Endodermal cell (in vitro differentiated cells): ENCODE measurements at regions not wholly inside any gene's neighbourhood (a gene's known extent, or its start where the extent isn't known, plus 50 kb on each side); places are given as distances from the start of the nearest gene placed in this dataset.
A peak's percentile ranks its signal among the peaks of the same experiment; 100 is the strongest.

Experiments used
- DNase-seq: peaks from one replicate; pipeline ENCODE4 v3.0.0-alpha.2; 2017
- H3K27ac ChIP-seq: 2 replicates; pipeline ENCODE4 v1.5.1; 2013; ENCODE audit warnings: mild to moderate bottlenecking, low read depth, low read length, moderate library complexity
- H3K27me3 ChIP-seq: 2 replicates; pipeline ENCODE4 v1.6.1; 2013; ENCODE audit warnings: mild to moderate bottlenecking, low read length, moderate library complexity; ENCODE audit not compliant: insufficient read depth, control insufficient read depth, poor library complexity, severe bottlenecking
- H3K36me3 ChIP-seq: 2 replicates; pipeline ENCODE4 v1.7.0; 2013; ENCODE audit warnings: mild to moderate bottlenecking, low read length, moderate library complexity; ENCODE audit not compliant: control insufficient read depth, insufficient read depth
- H3K4me1 ChIP-seq: one replicate; pipeline ENCODE4 v1.7.0; 2013; ENCODE audit warnings: low read length; ENCODE audit not compliant: control insufficient read depth, insufficient read depth
- H3K4me3 ChIP-seq: 2 replicates; pipeline ENCODE4 v1.5.1; 2013; ENCODE audit warnings: mild to moderate bottlenecking, low read length, moderate library complexity
- H3K9ac ChIP-seq: 2 replicates; pipeline ENCODE4 v1.6.1; 2013; ENCODE audit warnings: mild to moderate bottlenecking, low read length, moderate library complexity; ENCODE audit not compliant: poor library complexity, severe bottlenecking; ENCODE audit errors: extremely low read depth
- H3K9me3 ChIP-seq: 2 replicates; pipeline ENCODE4 v1.6.1; 2013; ENCODE audit warnings: mild to moderate bottlenecking, low read length, moderate library complexity; ENCODE audit not compliant: control insufficient read depth
- H3K27ac Mint-ChIP-seq: 2 replicates; pipeline ENCODE4 v1.8.0; 2020; ENCODE audit warnings: mixed read lengths
- H3K27me3 Mint-ChIP-seq: 2 replicates; pipeline ENCODE4 v1.8.0; 2021; ENCODE audit warnings: mild to moderate bottlenecking, mixed read lengths; ENCODE audit not compliant: insufficient read depth
- H3K36me3 Mint-ChIP-seq: 2 replicates; pipeline ENCODE4 v1.8.0; 2020; ENCODE audit warnings: low read depth, mixed read lengths
- H3K4me1 Mint-ChIP-seq: 2 replicates; pipeline ENCODE4 v1.8.0; 2020; ENCODE audit warnings: mixed read lengths
- H3K4me3 Mint-ChIP-seq: 2 replicates; pipeline ENCODE4 v1.8.0; 2020; ENCODE audit warnings: mild to moderate bottlenecking, moderate library complexity, mixed read lengths
- H3K9me3 Mint-ChIP-seq: 2 replicates; pipeline ENCODE4 v1.8.0; 2020; ENCODE audit warnings: mild to moderate bottlenecking, mixed read lengths
- WGBS, 2 experiments: methylation state at CpG; one replicate each; pipeline versions ENCODE4 v1.1.5 to v1.1.7; 2013; ENCODE audit warnings: missing lambda C conversion rate in 2 of 2, mixed read lengths in 1 of 2; ENCODE audit not compliant: insufficient coverage in 1 of 2, insufficient read length in 1 of 2; 5-methylcytosine and 5-hydroxymethylcytosine counted together
- TF ChIP-seq, protein P1 (sequence below): fragments of 200-600 bp; sonication (generic); conservative IDR thresholded peaks from 2 replicates; pipeline ENCODE4 v1.5.0; 2021; ENCODE audit warnings: antibody characterized with exemption, mild to moderate bottlenecking

DNA sequence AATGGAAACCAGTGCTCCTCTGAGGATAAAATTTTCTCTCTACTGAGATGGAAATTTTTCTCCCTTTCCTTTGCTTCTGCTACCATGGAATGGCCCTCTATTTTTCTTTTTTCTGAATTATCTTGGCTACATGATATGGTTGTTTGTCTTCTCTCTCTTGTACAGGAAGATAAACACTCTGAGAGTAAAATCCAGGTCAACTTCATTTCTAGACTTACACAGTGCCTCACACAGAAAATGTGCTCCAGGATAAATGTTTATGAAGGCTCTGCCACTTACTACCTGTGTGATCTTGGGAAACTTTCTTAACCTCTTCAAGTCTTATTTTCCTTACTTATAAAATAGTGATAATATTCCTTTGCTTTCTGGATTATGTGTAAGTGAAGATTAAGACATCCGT lies 153.9 kb downstream of the PRELID2 start:
- H3K9me3 ChIP-seq: no peaks in the 10 kb centered on the region
- H3K27ac ChIP-seq: no peak overlapping the region
- no peak overlapping the region for H3K9ac ChIP-seq
- no peaks in the 10 kb centered on the region for H3K36me3 ChIP-seq
- Mint-ChIP-seq H3K27me3 (no peaks in the 10 kb centered on the region), H3K4me3 (no peak overlapping the region), H3K36me3 (no peaks in the 10 kb centered on the region), H3K27ac (no peak overlapping the region), H3K4me1 (no peaks in the 10 kb centered on the region), H3K9me3 (no peaks in the 10 kb centered on the region)
- H3K27me3 ChIP-seq: no peaks in the 10 kb centered on the region
- DNase-seq: no peak
- WGBS, 2 experiments: 100% methylated on average over 1 of the region's 1 CpG; no CpG with 5 or more reads in 1 of the 2 experiments
- no peaks in the 10 kb centered on the region for H3K4me1 ChIP-seq
- TF ChIP-seq, protein P1, sequence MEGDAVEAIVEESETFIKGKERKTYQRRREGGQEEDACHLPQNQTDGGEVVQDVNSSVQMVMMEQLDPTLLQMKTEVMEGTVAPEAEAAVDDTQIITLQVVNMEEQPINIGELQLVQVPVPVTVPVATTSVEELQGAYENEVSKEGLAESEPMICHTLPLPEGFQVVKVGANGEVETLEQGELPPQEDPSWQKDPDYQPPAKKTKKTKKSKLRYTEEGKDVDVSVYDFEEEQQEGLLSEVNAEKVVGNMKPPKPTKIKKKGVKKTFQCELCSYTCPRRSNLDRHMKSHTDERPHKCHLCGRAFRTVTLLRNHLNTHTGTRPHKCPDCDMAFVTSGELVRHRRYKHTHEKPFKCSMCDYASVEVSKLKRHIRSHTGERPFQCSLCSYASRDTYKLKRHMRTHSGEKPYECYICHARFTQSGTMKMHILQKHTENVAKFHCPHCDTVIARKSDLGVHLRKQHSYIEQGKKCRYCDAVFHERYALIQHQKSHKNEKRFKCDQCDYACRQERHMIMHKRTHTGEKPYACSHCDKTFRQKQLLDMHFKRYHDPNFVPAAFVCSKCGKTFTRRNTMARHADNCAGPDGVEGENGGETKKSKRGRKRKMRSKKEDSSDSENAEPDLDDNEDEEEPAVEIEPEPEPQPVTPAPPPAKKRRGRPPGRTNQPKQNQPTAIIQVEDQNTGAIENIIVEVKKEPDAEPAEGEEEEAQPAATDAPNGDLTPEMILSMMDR: no peak
- no peak overlapping the region for H3K4me3 ChIP-seq

DNA sequence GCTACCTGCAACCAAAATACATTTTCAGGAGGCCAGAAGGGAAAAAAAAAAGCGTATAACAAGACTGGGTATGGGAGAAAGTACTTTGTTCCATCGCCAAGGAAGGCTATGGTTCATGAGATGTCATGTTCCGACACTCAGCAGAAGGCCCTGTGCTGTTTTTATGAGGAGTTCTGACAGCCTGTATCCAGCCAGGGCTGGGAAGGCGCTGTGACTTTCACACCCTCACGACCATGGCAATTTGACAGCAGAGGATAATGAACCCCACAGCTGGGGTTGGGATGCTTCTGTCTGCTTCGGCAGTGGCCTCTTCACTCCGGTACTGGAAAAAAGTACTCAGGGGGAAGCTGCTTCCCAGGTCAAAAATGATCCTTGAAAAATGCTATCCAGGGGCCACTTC lies 154.4 kb downstream of the PRELID2 start:
- Mint-ChIP-seq H3K9me3 (no peaks in the 10 kb centered on the region), H3K27me3 (no peaks in the 10 kb centered on the region), H3K4me3 (no peak overlapping the region), H3K27ac (no peak overlapping the region), H3K4me1 (no peaks in the 10 kb centered on the region), H3K36me3 (no peaks in the 10 kb centered on the region)
- no peak for DNase-seq
- 90 to 96% methylated on average over 4 to 7 of the region's 7 CpGs for WGBS, 2 experiments
- Histone ChIP-seq H3K4me3 (no peak overlapping the region), H3K27ac (no peak overlapping the region), H3K4me1 (no peaks in the 10 kb centered on the region), H3K9ac (no peak overlapping the region), H3K27me3 (no peaks in the 10 kb centered on the region), H3K36me3 (no peaks in the 10 kb centered on the region), H3K9me3 (no peaks in the 10 kb centered on the region)
- TF ChIP-seq, protein P1: no peak

DNA sequence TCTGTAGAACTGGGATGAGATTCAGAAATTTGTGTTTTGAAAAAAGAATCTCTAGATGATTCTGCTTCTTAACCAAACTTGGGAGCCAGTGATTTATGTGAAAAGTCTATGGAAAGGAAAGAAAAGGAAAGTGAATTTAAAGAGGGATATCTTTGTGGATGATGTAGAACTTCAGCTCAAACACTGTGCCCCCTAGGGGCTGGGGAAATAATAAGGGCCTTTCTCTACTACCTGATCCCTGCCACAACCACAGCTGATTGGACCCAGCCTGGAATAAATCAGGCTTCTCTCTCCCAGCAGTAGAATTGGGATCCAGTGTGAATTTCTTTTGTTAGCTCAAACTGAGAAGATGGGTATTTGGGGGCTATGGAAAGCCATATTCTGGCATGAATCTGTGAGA lies 155.0 kb downstream of the PRELID2 start:
- no peak overlapping the region for H3K4me3 Mint-ChIP-seq
- H3K27ac Mint-ChIP-seq: no peak overlapping the region
- no peak overlapping the region for H3K9ac ChIP-seq
- H3K36me3 ChIP-seq: no peaks in the 10 kb centered on the region
- H3K4me1 ChIP-seq: no peaks in the 10 kb centered on the region
- TF ChIP-seq, protein P1: peak; percentile 77
- H3K27ac ChIP-seq: no peak overlapping the region
- no peaks in the 10 kb centered on the region for H3K4me1 Mint-ChIP-seq
- H3K9me3 Mint-ChIP-seq: no peaks in the 10 kb centered on the region
- no peaks in the 10 kb centered on the region for H3K27me3 ChIP-seq
- H3K9me3 ChIP-seq: no peaks in the 10 kb centered on the region
- H3K36me3 Mint-ChIP-seq: no peaks in the 10 kb centered on the region
- H3K4me3 ChIP-seq: no peak overlapping the region
- peak; percentile 75 for DNase-seq
- H3K27me3 Mint-ChIP-seq: no peaks in the 10 kb centered on the region
